ENCODE measurements at regions not wholly inside any gene's neighbourhood (a gene's known extent, or its start where the extent isn't known, plus 50 kb on each side); places are given as distances from the start of the nearest gene placed in this dataset.
A peak's percentile ranks its signal among the peaks of the same experiment; 100 is the strongest.

DNA sequence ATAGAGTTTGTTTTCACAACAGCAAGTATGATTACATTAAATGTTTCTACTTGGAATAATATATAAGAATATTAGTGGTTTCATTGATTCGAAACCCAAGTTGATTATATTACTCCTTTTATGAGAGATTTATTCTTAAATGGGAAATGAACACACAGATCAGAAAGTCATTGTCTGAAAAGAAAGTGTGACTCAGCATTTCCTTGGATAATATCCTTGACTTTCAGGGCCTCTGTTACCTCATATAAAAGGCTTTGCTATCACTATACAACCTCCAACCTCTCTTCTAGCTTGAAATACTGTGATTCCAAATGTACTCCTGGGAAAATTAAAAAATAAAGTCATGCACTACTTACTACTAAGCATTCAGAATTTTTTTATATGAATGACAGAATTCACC is 295.3 kb upstream of the LYPLAL1 start:
- H3K27me3 Mint-ChIP-seq (ENCODE audit: low read depth): no peaks in the 10 kb centered on the region
- no peak overlapping the region for H3K27ac Mint-ChIP-seq
- H3K4me3 Mint-ChIP-seq: no peak overlapping the region
- no peaks in the 10 kb centered on the region for H3K36me3 Mint-ChIP-seq (ENCODE audit: low read depth)
- no peaks in the 10 kb centered on the region for H3K4me1 Mint-ChIP-seq
- TF ChIP-seq, protein P1, sequence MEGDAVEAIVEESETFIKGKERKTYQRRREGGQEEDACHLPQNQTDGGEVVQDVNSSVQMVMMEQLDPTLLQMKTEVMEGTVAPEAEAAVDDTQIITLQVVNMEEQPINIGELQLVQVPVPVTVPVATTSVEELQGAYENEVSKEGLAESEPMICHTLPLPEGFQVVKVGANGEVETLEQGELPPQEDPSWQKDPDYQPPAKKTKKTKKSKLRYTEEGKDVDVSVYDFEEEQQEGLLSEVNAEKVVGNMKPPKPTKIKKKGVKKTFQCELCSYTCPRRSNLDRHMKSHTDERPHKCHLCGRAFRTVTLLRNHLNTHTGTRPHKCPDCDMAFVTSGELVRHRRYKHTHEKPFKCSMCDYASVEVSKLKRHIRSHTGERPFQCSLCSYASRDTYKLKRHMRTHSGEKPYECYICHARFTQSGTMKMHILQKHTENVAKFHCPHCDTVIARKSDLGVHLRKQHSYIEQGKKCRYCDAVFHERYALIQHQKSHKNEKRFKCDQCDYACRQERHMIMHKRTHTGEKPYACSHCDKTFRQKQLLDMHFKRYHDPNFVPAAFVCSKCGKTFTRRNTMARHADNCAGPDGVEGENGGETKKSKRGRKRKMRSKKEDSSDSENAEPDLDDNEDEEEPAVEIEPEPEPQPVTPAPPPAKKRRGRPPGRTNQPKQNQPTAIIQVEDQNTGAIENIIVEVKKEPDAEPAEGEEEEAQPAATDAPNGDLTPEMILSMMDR (IDR thresholded peaks at IDR 0.05; ENCODE audit: unreplicated experiment in 3 of 3): no peak
- no peaks in the 10 kb centered on the region for H3K9me3 Mint-ChIP-seq

DNA sequence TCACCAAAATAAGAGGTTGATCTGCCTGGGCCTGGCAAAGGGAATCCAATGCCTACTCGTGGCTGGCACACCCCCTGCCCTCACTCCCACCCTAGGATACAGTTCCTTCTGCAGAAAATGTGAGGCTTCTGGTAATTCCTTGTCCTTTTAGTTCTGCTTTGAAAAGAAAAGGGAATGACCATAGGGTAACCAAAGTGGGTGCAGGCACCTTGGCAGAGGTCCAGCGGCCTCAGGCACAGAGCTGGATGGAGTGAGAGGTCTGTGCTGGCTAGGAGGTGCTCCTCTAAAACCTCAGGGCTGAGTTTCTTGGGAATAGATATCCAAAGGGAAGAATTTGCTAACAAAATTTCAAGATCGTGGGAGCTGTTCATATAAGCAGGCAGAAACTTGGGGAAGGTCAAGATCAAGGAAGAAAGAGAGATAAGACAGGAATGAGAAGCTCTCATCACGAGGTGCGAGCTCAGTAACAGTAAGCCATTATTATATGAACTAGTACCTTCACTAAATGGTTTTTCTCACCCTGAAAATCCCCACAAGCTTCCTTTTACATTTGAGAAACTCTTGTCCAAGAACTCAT is 293.1 kb upstream of the LYPLAL1 start:
- Mint-ChIP-seq H3K27ac (peak overlapping the region in 1 of 3 experiments; percentile 37), H3K4me3 (no peak overlapping the region), H3K4me1 (no peaks in the 10 kb centered on the region)

DNA sequence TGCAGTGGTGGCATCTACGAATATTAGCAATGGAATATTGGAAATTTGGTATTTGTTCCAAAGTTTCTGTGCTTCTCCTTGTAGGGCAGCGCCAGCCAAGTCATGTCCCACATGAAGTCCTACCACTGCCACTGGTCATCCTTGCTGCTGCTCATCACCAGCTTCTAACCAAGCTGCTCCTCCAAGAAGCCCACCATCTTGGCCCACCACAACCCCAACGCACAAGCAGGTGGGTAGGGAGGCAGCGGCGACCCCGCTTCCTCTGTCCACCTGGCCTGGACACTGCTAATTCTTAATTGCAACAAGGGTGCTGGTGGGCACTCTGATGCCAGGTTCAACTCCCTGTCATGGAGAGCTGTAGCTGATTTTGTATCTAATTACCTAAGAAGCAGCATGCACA is 291.2 kb upstream of the LYPLAL1 start:
- TF ChIP-seq, protein P1 (IDR thresholded peaks at IDR 0.05; ENCODE audit: unreplicated experiment in 3 of 3): no peak
- Mint-ChIP-seq H3K9me3 (peaks cover 7% of the 10 kb centered on the region), H3K36me3 (ENCODE audit: low read depth) (no peaks in the 10 kb centered on the region), H3K27me3 (ENCODE audit: low read depth) (no peaks in the 10 kb centered on the region), H3K4me3 (no peak overlapping the region), H3K27ac (no peak overlapping the region), H3K4me1 (peaks cover 19% of the 10 kb centered on the region)

More for the DNA sequence above, 293.1 kb upstream of the LYPLAL1 start:
- Mint-ChIP-seq H3K36me3 (ENCODE audit: low read depth) (no peaks in the 10 kb centered on the region), H3K9me3 (peaks cover 7% of the 10 kb centered on the region), H3K27me3 (ENCODE audit: low read depth) (no peaks in the 10 kb centered on the region)
- TF ChIP-seq, protein P1 (IDR thresholded peaks at IDR 0.05; ENCODE audit: unreplicated experiment in 3 of 3): no peak

DNA sequence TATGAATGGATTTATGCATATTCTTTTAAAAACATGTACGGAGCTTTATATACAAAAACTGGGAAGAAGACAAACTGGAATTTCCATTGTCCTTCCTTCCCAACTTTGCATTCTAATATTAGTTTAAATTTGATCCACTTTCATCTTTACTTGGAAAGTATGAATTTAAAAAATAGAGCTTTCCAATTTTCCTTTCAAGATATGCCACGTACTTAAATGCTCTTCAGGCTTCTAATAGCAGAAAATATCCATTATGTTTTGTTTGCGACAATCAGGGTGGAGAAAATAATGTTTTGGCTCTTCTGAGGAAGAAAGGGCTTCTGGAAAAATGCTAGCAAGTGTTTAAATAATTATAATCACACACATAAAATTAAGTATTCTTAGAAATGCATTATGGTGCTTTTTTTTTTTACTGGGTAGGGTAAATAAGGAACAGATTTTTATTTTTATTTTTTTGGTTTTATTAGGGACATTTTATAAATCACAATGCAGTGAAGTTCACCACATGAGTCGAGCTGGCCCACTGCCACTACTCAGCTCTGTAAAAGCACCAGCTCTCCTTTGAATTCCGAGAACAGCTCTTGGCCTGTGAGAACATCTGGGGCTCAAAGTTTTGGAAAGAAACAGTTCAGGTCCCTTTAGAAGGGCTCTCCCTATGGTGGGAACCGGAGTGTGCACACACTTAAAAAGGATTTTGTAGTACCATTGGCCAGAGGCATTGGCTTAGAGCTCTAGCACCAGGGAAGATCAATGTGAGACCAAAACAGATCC is 287.4 kb upstream of the LYPLAL1 start:
- Mint-ChIP-seq H3K36me3 (ENCODE audit: low read depth) (no peaks in the 10 kb centered on the region), H3K9me3 (peaks cover 7% of the 10 kb centered on the region), H3K27ac (peak overlapping the region; percentile 63 to 86 (median 83)), H3K27me3 (ENCODE audit: low read depth) (no peaks in the 10 kb centered on the region), H3K4me3 (no peak overlapping the region), H3K4me1 (peaks cover 39% of the 10 kb centered on the region)
- TF ChIP-seq, protein P1 (IDR thresholded peaks at IDR 0.05; ENCODE audit: unreplicated experiment in 3 of 3): no peak

DNA sequence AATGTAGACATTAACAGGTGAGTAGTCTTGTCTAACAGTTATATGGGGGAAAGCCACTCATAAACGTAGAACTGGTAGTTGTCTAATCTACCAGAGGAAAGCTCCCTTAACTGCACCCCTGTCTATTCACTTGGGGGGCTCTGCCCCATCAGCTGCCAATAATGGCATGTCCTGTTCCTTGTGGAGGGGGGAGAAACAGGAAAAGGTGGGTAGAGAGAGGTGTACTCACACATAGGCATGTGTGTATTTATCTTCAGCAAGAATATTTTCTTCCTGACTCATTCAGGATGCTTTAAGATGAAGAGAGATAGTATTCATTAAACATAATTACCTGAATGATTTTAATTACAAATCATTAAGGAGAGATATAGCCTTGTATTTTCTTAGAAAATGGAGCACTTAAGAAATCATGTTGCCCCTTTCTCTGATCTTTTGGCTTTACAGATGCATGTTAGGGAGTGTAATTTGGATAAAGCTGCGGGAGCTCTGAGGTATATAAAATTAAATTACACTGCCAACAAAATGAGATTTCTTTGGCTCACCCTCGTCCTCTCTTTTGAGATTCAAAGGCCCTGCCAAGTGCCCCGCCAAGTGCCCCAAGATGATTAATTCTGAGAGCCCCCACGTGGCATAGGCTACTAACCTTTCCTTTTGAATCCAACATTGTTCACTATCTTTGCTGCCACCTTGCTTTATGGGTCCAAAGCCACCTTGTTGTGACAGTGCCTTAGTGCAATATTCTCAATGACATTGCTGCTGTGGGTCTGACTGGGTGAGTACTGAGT is 286.3 kb upstream of the LYPLAL1 start:
- Mint-ChIP-seq H3K36me3 (ENCODE audit: low read depth) (no peaks in the 10 kb centered on the region), H3K27me3 (ENCODE audit: low read depth) (no peaks in the 10 kb centered on the region), H3K9me3 (peaks cover 7% of the 10 kb centered on the region), H3K4me3 (no peak overlapping the region), H3K4me1 (peaks cover 39% of the 10 kb centered on the region), H3K27ac (peak overlapping the region in 2 of 3 experiments; percentile 83 to 86)
- TF ChIP-seq, protein P1 (IDR thresholded peaks at IDR 0.05; ENCODE audit: unreplicated experiment in 3 of 3): no peak

Data from nephron (organoid).